ENCODE measurements at regions not wholly inside any gene's neighbourhood (a gene's known extent, or its start where the extent isn't known, plus 50 kb on each side); places are given as distances from the start of the nearest gene placed in this dataset.

DNA sequence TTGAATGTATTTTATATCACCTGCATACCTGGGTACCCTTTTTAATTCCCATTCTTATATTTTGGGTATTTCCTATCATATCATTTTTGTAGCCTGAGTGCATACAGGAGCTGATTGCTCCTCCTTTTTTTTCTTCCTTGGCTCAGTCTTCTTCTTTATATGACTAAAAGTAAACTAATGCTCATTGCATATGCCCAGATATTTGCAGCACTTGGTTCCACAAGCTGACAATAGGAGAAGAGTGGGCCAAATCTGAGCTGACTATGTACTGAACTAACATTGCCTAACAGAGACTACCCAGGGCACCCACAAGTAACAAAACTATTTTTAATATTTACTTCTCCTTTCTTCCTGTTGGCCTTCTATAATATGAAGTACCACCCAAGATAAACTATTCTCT is 131.7 kb upstream of the SPOPL start:
- TF ChIP-seq CTBP1 (IDR thresholded peaks at IDR 0.05; ENCODE audit: borderline replicate concordance) (no peak), BHLHE40 (IDR thresholded peaks at IDR 0.05; ENCODE audit: borderline replicate concordance) (no peak), FOXA1 (IDR thresholded peaks at IDR 0.05) (no peak), LEF1 (IDR thresholded peaks at IDR 0.05; ENCODE audit: borderline replicate concordance) (no peak), FOXK2 (IDR thresholded peaks at IDR 0.05) (no peak), SP1 (IDR thresholded peaks at IDR 0.05) (no peak), TARDBP (IDR thresholded peaks at IDR 0.05) (no peak)
